HepG2 (cell line): ENCODE measurements at regions not wholly inside any gene's neighbourhood (a gene's known extent, or its start where the extent isn't known, plus 50 kb on each side); places are given as distances from the start of the nearest gene placed in this dataset.

ENCODE experiments used
- ATAC-seq: fragments of 200-7000 bp; cut with Tn5 transposase; 3 replicates; pipeline ENCODE4 v1.9.1; 2020; ENCODE audit warnings: mild to moderate bottlenecking, moderate library complexity
- BruUV-seq: library from RNA; stranded (reverse); fragments of 400-500 nt; replicated peaks from 2 replicates; lab custom pipeline; 2021; lab: Mats Ljungman, UMichigan
- CTCF ChIA-PET: fragments of 300-600 bp; formaldehyde crosslinking; extraction: SDS; loops from one replicate; lab custom pipeline; 2021; ENCODE audit warnings: low total read pairs, inconsistent platforms, low intra/inter-chr PET ratio; lab: Yijun Ruan, JAX
- POLR2A ChIA-PET: fragments of 350-600 bp; sonication (Branson Sonifier 250); formaldehyde crosslinking; loops from one replicate; lab custom pipeline; 2020; ENCODE audit warnings: antibody characterized with exemption, inconsistent platforms; lab: Yijun Ruan, JAX
- DNase-seq: peaks from one replicate; pipeline ENCODE4 v3.0.0-alpha.2; 2015; ENCODE audit warnings: low spot score
- FAIRE-seq: peaks from 3 replicates; lab custom pipeline; 2011; peaks lifted over from hg19 to GRCh38; lab: Jason Lieb, UNC
- H2AFZ ChIP-seq: one replicate; pipeline ENCODE4 v1.6.1; 2011; ENCODE audit warnings: low read length, inconsistent platforms
- H3K27ac ChIP-seq: fragments of 300-600 bp; 3 replicates; pipeline ENCODE4 v1.8.0; 2011; ENCODE audit warnings: mixed run types, mild to moderate bottlenecking, mixed read lengths, low read length, inconsistent platforms; ENCODE audit not compliant: insufficient read depth; ENCODE audit errors: extremely low read length
- H3K27me3 ChIP-seq, 2 experiments: fragments of 200-600 bp in 1 of 2; 2 replicates in 1 of 2; 3 replicates in 1 of 2; pipeline versions ENCODE4 v1.6.0 to v1.8.0; 2011; ENCODE audit warnings: low read length in 2 of 2, mild to moderate bottlenecking in 2 of 2, moderate library complexity in 2 of 2, inconsistent platforms in 1 of 2; ENCODE audit not compliant: insufficient read depth in 2 of 2, control insufficient read depth in 1 of 2
- H3K36me3 ChIP-seq, 2 experiments: fragments of 200-600 bp in 1 of 2; replicated peaks in 1 of 2; 2 replicates in 1 of 2; 3 replicates in 1 of 2; pipeline versions ENCODE4 v1.5.1 to v1.8.0; 2011; ENCODE audit warnings: low read length in 2 of 2, inconsistent platforms in 1 of 2; ENCODE audit not compliant: insufficient read depth in 2 of 2, control insufficient read depth in 1 of 2
- H3K4me1 ChIP-seq: 2 replicates; pipeline ENCODE4 v1.5.1; 2012; ENCODE audit warnings: low read length, inconsistent platforms; ENCODE audit not compliant: insufficient read depth
- H3K4me2 ChIP-seq: 2 replicates; pipeline ENCODE4 v1.6.0; 2011; ENCODE audit warnings: low read depth, low read length, inconsistent platforms
- H3K4me3 ChIP-seq, 3 experiments: fragments of 200-600 bp in 1 of 3; sonication (generic), shearing (Covaris generic) in 1 of 3; replicated peaks in 1 of 3; 2 replicates each; pipeline ENCODE4 v1.5.1; 2011 to 2016; ENCODE audit warnings: low read length in 3 of 3, inconsistent platforms in 2 of 3, low read depth in 2 of 3, mild to moderate bottlenecking in 2 of 3, control low read depth in 1 of 3, mixed read lengths in 1 of 3; ENCODE audit not compliant: insufficient read depth in 1 of 3
- H3K79me2 ChIP-seq: one replicate; pipeline ENCODE4 v1.6.1; 2011; ENCODE audit warnings: low read length, inconsistent platforms; ENCODE audit not compliant: insufficient read depth
- H3K9ac ChIP-seq: 2 replicates; pipeline ENCODE4 v1.6.0; 2011; ENCODE audit warnings: mild to moderate bottlenecking, low read depth, low read length, inconsistent platforms; ENCODE audit not compliant: insufficient read depth
- H3K9me3 ChIP-seq: 2 replicates; pipeline ENCODE4 v1.5.1; 2012; ENCODE audit warnings: mild to moderate bottlenecking, low read length
- H4K20me1 ChIP-seq: 2 replicates; pipeline ENCODE4 v1.6.0; 2011; ENCODE audit warnings: inconsistent platforms, mild to moderate bottlenecking, low read length, moderate library complexity; ENCODE audit not compliant: insufficient read depth
- ARNTL ChIP-seq: sonication (generic); formaldehyde crosslinking; IDR thresholded peaks from 2 replicates; pipeline ENCODE4 v1.4.0; 2020; ENCODE audit warnings: mild to moderate bottlenecking, missing genetic modification reagents
- ATF5 ChIP-seq: sonication (generic); formaldehyde crosslinking; IDR thresholded peaks from 2 replicates; pipeline ENCODE4 v1.4.0; 2020; ENCODE audit warnings: mild to moderate bottlenecking, low read depth, missing genetic modification reagents
- DRAP1 ChIP-seq: IDR thresholded peaks from 2 replicates; pipeline ENCODE4 v1.6.1; 2016; ENCODE audit warnings: missing genetic modification reagents, missing compliant biosample characterization
- ELF3 ChIP-seq: IDR thresholded peaks from 2 replicates; pipeline ENCODE4 v1.6.1; 2016; ENCODE audit warnings: missing genetic modification reagents, missing compliant biosample characterization
- GPN1 ChIP-seq: sonication (generic); formaldehyde crosslinking; IDR thresholded peaks from 2 replicates; pipeline ENCODE4 v1.5.1; 2020; ENCODE audit warnings: missing genetic modification reagents, borderline replicate concordance
- KMT2A ChIP-seq: sonication (generic); formaldehyde crosslinking; IDR thresholded peaks from 2 replicates; pipeline ENCODE4 v1.4.0; 2020; ENCODE audit warnings: missing genetic modification reagents
- NONO ChIP-seq, 2 experiments: fragments of 450-650 bp in 1 of 2; sonication (generic) in 1 of 2; formaldehyde crosslinking in 1 of 2; IDR thresholded peaks in 1 of 2; conservative IDR thresholded peaks in 1 of 2; 2 replicates each; pipeline versions ENCODE4 v1.6.1 to v1.8.0; 2017 to 2022; ENCODE audit warnings: mild to moderate bottlenecking in 1 of 2, missing genetic modification reagents in 1 of 2, moderate library complexity in 1 of 2
- RFX1 ChIP-seq: fragments of 450-650 bp; IDR thresholded peaks from 2 replicates; pipeline ENCODE4 v1.6.1; 2017
- SAFB2 ChIP-seq: sonication (generic); formaldehyde crosslinking; IDR thresholded peaks from 2 replicates; pipeline ENCODE4 v1.5.1; 2020; ENCODE audit warnings: missing genetic modification reagents, low read depth, mild to moderate bottlenecking, borderline replicate concordance
- SAP130 ChIP-seq: IDR thresholded peaks from 2 replicates; pipeline ENCODE4 v1.6.1; 2016; ENCODE audit warnings: low read depth
- SMARCC2 ChIP-seq: fragments of 450-650 bp; IDR thresholded peaks from 2 replicates; pipeline ENCODE4 v1.6.1; 2017; ENCODE audit warnings: antibody characterized with exemption, mild to moderate bottlenecking
- SNAPC5 ChIP-seq: sonication (generic); formaldehyde crosslinking; IDR thresholded peaks from 2 replicates; pipeline ENCODE4 v1.8.1; 2023; ENCODE audit warnings: mild to moderate bottlenecking, missing genetic modification reagents, borderline replicate concordance
- SUZ12 ChIP-seq: fragments of 150-350 bp; IDR thresholded peaks from 2 replicates; pipeline ENCODE4 v1.6.1; 2014; ENCODE audit warnings: low read depth, low read length
- ZBTB2 ChIP-seq: sonication (generic); formaldehyde crosslinking; IDR thresholded peaks from 2 replicates; pipeline ENCODE4 v1.8.0; 2022; ENCODE audit warnings: low read depth, missing genetic modification reagents
- ZNF12 ChIP-seq: sonication (generic); formaldehyde crosslinking; IDR thresholded peaks from 2 replicates; pipeline ENCODE4 v1.5.0; 2020; ENCODE audit warnings: missing genetic modification reagents
- ZNF264 ChIP-seq: sonication (generic); formaldehyde crosslinking; IDR thresholded peaks from 2 replicates; pipeline ENCODE4 v1.4.0; 2020; ENCODE audit warnings: missing genetic modification reagents
- ZNF33B ChIP-seq: sonication (generic); formaldehyde crosslinking; IDR thresholded peaks from 2 replicates; pipeline ENCODE4 v1.5.1; 2020; ENCODE audit warnings: mild to moderate bottlenecking, missing genetic modification reagents
- ZNF564 ChIP-seq: sonication (generic); formaldehyde crosslinking; IDR thresholded peaks from 2 replicates; pipeline ENCODE4 v1.8.1; 2023; ENCODE audit warnings: mild to moderate bottlenecking, missing genetic modification reagents
- ZSCAN20 ChIP-seq: sonication (generic); formaldehyde crosslinking; IDR thresholded peaks from 2 replicates; pipeline ENCODE4 v1.4.0; 2020; ENCODE audit warnings: missing genetic modification reagents, mild to moderate bottlenecking, borderline replicate concordance
- ZSCAN21 ChIP-seq: sonication (generic); formaldehyde crosslinking; IDR thresholded peaks from 2 replicates; pipeline ENCODE4 v1.8.0; 2022; ENCODE audit warnings: mild to moderate bottlenecking, missing genetic modification reagents, moderate library complexity, borderline replicate concordance
- WGBS: methylation state at CpG from one replicate; pipeline ENCODE4 v1.1.6; 2017; ENCODE audit warnings: low lambda C conversion rate; 5-methylcytosine and 5-hydroxymethylcytosine counted together
- in situ Hi-C: cut with HindIII; loops from 2 replicates; pipeline ENCODE4 v1.10.0; 2017; ENCODE audit warnings: low pct_unique_long_range_greater_than_20kb; ENCODE audit not compliant: extremely low pct_ligation_motif_present
- intact Hi-C: fragments of 100-400 bp; cut with micrococcal nuclease; formaldehyde crosslinking; loops from one replicate; pipeline ENCODE4 v1.10.0; 2022; ENCODE audit not compliant: unreplicated experiment

GRCh38 chr2:12399240-12399639 lies 317.5 kb upstream of the TRIB2 start:
- Histone ChIP-seq H4K20me1 (no peaks in the 10 kb centered on the region), H3K79me2 (no peaks in the 10 kb centered on the region), H3K9ac (no peak overlapping the region), H3K4me1 (no peaks in the 10 kb centered on the region), H3K27ac (no peak overlapping the region), H3K4me2 (no peak overlapping the region), H3K9me3 (peaks cover 20% of the 10 kb centered on the region; the same call in 1 of the 2 replicates), H3K27me3 (no peaks in the 10 kb centered on the region), H3K36me3 (no peaks in the 10 kb centered on the region), H3K4me3 (no peak overlapping the region), H2AFZ (no peak overlapping the region)
- CTCF ChIA-PET, result no interaction called here
- no peak for TF ChIP-seq RFX1
- no peak for TF ChIP-seq KMT2A (CRISPR knock-in tag)
- TF ChIP-seq ZBTB2, result no peak
- no peak for TF ChIP-seq ZSCAN20 (CRISPR knock-in tag)
- WGBS, result 13% methylated on average over 3 of the region's 3 CpGs
- POLR2A ChIA-PET, result no interaction called here
- in situ Hi-C loops, result no loop called here
- BruUV-seq, result no TSS peak
- no peak for DNase-seq
- intact Hi-C loops, result no loop called here
- ATAC-seq, result no peak
- no peak for FAIRE-seq

- no peak overlapping the region for H3K4me3 ChIP-seq
- ChIA-PET POLR2A (no interaction called here), CTCF (no interaction called here)
- intact Hi-C loops (no loop called here), in situ Hi-C loops (no loop called here)
- H3K27ac ChIP-seq, result no peak overlapping the region
- no peaks in the 10 kb centered on the region for H4K20me1 ChIP-seq
- 25% methylated on average over 3 of the region's 3 CpGs for WGBS
- no peak overlapping the region for H3K9ac ChIP-seq
- H3K9me3 ChIP-seq, result peaks cover 20% of the 10 kb centered on the region; the same call in 1 of the 2 replicates
- H2AFZ ChIP-seq, result no peak overlapping the region
- no peaks in the 10 kb centered on the region for H3K36me3 ChIP-seq
- H3K27me3 ChIP-seq, result no peaks in the 10 kb centered on the region
- DNase-seq (no peak), ATAC-seq (no peak), FAIRE-seq (no peak)
- no peak overlapping the region for H3K4me2 ChIP-seq
- H3K79me2 ChIP-seq, result no peaks in the 10 kb centered on the region
- no peaks in the 10 kb centered on the region for H3K4me1 ChIP-seq
- no TSS peak for BruUV-seq
- no peak for TF ChIP-seq ZNF12 (CRISPR knock-in tag)
- TF ChIP-seq ZNF564 (CRISPR knock-in tag), result no peak
- no peak for TF ChIP-seq ARNTL (CRISPR knock-in tag)
- TF ChIP-seq NONO (IDR thresholded peaks at IDR 0.05), result no peak
- no peak for TF ChIP-seq NONO (CRISPR knock-in tag; conservative IDR thresholded peaks at IDR 0.05)
- TF ChIP-seq DRAP1 (CRISPR knock-in tag), result no peak
- no peak for TF ChIP-seq ATF5 (CRISPR knock-in tag)
- no peak for TF ChIP-seq ZNF264 (CRISPR knock-in tag)
- no peak for TF ChIP-seq SAP130
- no peak for TF ChIP-seq SNAPC5 (CRISPR knock-in tag)
- TF ChIP-seq SAFB2, result no peak
- TF ChIP-seq ZNF33B (CRISPR knock-in tag), result no peak
- TF ChIP-seq SMARCC2, result no peak
- no peak for TF ChIP-seq GPN1
- no peak for TF ChIP-seq SUZ12
- no peak for TF ChIP-seq ELF3
- no peak for TF ChIP-seq ZSCAN21 (CRISPR knock-in tag)
These were observed 316.2 kb upstream of the TRIB2 start for GRCh38 chr2:12400543-12400942.
